SK-MEL-5 (cell line): ENCODE measurements at regions not wholly inside any gene's neighbourhood (a gene's known extent, or its start where the extent isn't known, plus 50 kb on each side); places are given as distances from the start of the nearest gene placed in this dataset.
A peak's percentile ranks its signal among the peaks of the same experiment; 100 is the strongest.
"Not testable (repeated sequence)": the region's sequence is repeated elsewhere in the genome, so short reads cannot be mapped to it uniquely, and the experiment has no call there.

Experiments
- DNase-seq: peaks from one replicate; pipeline ENCODE4 v3.0.0-alpha.2; 2016; ENCODE audit warnings: low read depth, low spot score
- in situ Hi-C: cut with HindIII; loops from 2 replicates; pipeline ENCODE4 v1.10.0; 2016; ENCODE audit warnings: low sequenced_read_pairs, high pct_unique_total_duplicates, low pct_unique_long_range_greater_than_20kb

- in situ Hi-C loops, result no loop called here
- no peak for DNase-seq
Observed at GRCh38 chr14:98912655-98913054, 359.3 kb downstream of the BCL11B start.

GRCh38 chr14:98913967-98914650, 357.9 kb downstream of the BCL11B start:
- in situ Hi-C loops, result no loop called here
- peak; percentile 98 for DNase-seq

- in situ Hi-C loops, result no loop called here
- no peak for DNase-seq
Observed at GRCh38 chr14:98914942-98915341, 357.1 kb downstream of the BCL11B start.

- no peak for DNase-seq
- in situ Hi-C loops, result no loop called here
Observed at GRCh38 chr14:98915625-98916024, 356.4 kb downstream of the BCL11B start.

GRCh38 chr14:98916036-98916435, 356.0 kb downstream of the BCL11B start:
- in situ Hi-C loops, result no loop called here
- no peak for DNase-seq

- in situ Hi-C loops, result no loop called here
- DNase-seq, result no peak
Observed at GRCh38 chr14:98916476-98916875, 355.5 kb downstream of the BCL11B start.

GRCh38 chr14:98919434-98919833, 352.6 kb downstream of the BCL11B start:
- DNase-seq, result no peak
- in situ Hi-C loops, result no loop called here

- DNase-seq, in situ Hi-C loops: not testable (repeated sequence)
Observed at GRCh38 chr14:98921306-98921705, 350.7 kb downstream of the BCL11B start.

- no peak for DNase-seq
- in situ Hi-C loops, result no loop called here
Observed at GRCh38 chr14:98923596-98923995, 348.4 kb downstream of the BCL11B start.

GRCh38 chr14:98924046-98924445, 348.0 kb downstream of the BCL11B start:
- in situ Hi-C loops, result no loop called here
- DNase-seq, result no peak

- in situ Hi-C loops, result no loop called here
- no peak for DNase-seq
Observed at GRCh38 chr14:98925354-98926040, 346.5 kb downstream of the BCL11B start.

GRCh38 chr14:98926146-98926545, 345.9 kb downstream of the BCL11B start:
- in situ Hi-C loops, result no loop called here

GRCh38 chr14:98926801-98927200, 345.2 kb downstream of the BCL11B start:
- in situ Hi-C loops, result no loop called here
- no peak for DNase-seq

More at GRCh38 chr14:98926146-98926545, 345.9 kb downstream of the BCL11B start:
- no peak for DNase-seq

GRCh38 chr14:98927986-98928385, 344.0 kb downstream of the BCL11B start:
- in situ Hi-C loops, result no loop called here
- DNase-seq, result no peak

GRCh38 chr14:98928418-98928817, 343.6 kb downstream of the BCL11B start:
- in situ Hi-C loops, result no loop called here

GRCh38 chr14:98931126-98931525, 340.9 kb downstream of the BCL11B start:
- DNase-seq, result no peak
- in situ Hi-C loops, result no loop called here

More at GRCh38 chr14:98928418-98928817, 343.6 kb downstream of the BCL11B start:
- no peak for DNase-seq

- in situ Hi-C loops, result no loop called here
- no peak for DNase-seq
Observed at GRCh38 chr14:98931911-98932310, 340.1 kb downstream of the BCL11B start.

- in situ Hi-C loops, result no loop called here
- no peak for DNase-seq
Observed at GRCh38 chr14:98932431-98933325, 339.3 kb downstream of the BCL11B start.
